ENCODE measurements at regions not wholly inside any gene's neighbourhood (a gene's known extent, or its start where the extent isn't known, plus 50 kb on each side); places are given as distances from the start of the nearest gene placed in this dataset.
"Not testable (repeated sequence)": the region's sequence is repeated elsewhere in the genome, so short reads cannot be mapped to it uniquely, and the experiment has no call there.

- DNase-seq (ENCODE audit: insufficient read length, low spot score) = no peak
- no peak for FAIRE-seq
Measured at GRCh38 chr7:13024121-13024674, 336.8 kb downstream of the ARL4A start.

GRCh38 chr7:13025043-13025442, 337.6 kb downstream of the ARL4A start:
- not testable (repeated sequence) for FAIRE-seq; DNase-seq (ENCODE audit: insufficient read length, low spot score)

GRCh38 chr7:13027321-13027720, 339.9 kb downstream of the ARL4A start:
- no peak for DNase-seq (ENCODE audit: insufficient read length, low spot score)
- FAIRE-seq = no peak

- no peak for DNase-seq (ENCODE audit: insufficient read length, low spot score)
- no peak for FAIRE-seq
Measured at GRCh38 chr7:13028036-13028824, 340.8 kb downstream of the ARL4A start.

- no peak for FAIRE-seq
Measured at GRCh38 chr7:13028825-13029099, 341.3 kb downstream of the ARL4A start.

GRCh38 chr7:13031468-13031867, 344.0 kb downstream of the ARL4A start:
- no peak for DNase-seq (ENCODE audit: insufficient read length, low spot score)
- FAIRE-seq = no peak

More at GRCh38 chr7:13028825-13029099, 341.3 kb downstream of the ARL4A start:
- DNase-seq (ENCODE audit: insufficient read length, low spot score) = no peak

- DNase-seq (ENCODE audit: insufficient read length, low spot score) = no peak
- no peak for FAIRE-seq
Measured at GRCh38 chr7:13032084-13032483, 344.7 kb downstream of the ARL4A start.

GRCh38 chr7:13032576-13032975, 345.1 kb downstream of the ARL4A start:
- FAIRE-seq (no peak), DNase-seq (ENCODE audit: insufficient read length, low spot score) (no peak)

GRCh38 chr7:13034693-13035092, 347.3 kb downstream of the ARL4A start:
- no peak for FAIRE-seq
- no peak for DNase-seq (ENCODE audit: insufficient read length, low spot score)

GRCh38 chr7:13035233-13035632, 347.8 kb downstream of the ARL4A start:
- DNase-seq (ENCODE audit: insufficient read length, low spot score) (no peak), FAIRE-seq (no peak)

GRCh38 chr7:13036256-13036780, 348.9 kb downstream of the ARL4A start:
- no peak for FAIRE-seq

GRCh38 chr7:13037216-13037615, 349.8 kb downstream of the ARL4A start:
- no peak for FAIRE-seq
- DNase-seq (ENCODE audit: insufficient read length, low spot score) = no peak

More at GRCh38 chr7:13036256-13036780, 348.9 kb downstream of the ARL4A start:
- DNase-seq (ENCODE audit: insufficient read length, low spot score) = no peak

- no peak for FAIRE-seq
- no peak for DNase-seq (ENCODE audit: insufficient read length, low spot score)
Measured at GRCh38 chr7:13041368-13041988, 354.0 kb downstream of the ARL4A start.

GRCh38 chr7:13042605-13043236, 355.3 kb downstream of the ARL4A start:
- FAIRE-seq (no peak), DNase-seq (ENCODE audit: insufficient read length, low spot score) (no peak)

GRCh38 chr7:13044309-13044708, 356.9 kb downstream of the ARL4A start:
- FAIRE-seq (no peak), DNase-seq (ENCODE audit: insufficient read length, low spot score) (no peak)

GRCh38 chr7:13047061-13047460, 359.6 kb downstream of the ARL4A start:
- DNase-seq (ENCODE audit: insufficient read length, low spot score) = no peak
- FAIRE-seq = no peak

GRCh38 chr7:13049946-13050345, 362.5 kb downstream of the ARL4A start:
- DNase-seq (ENCODE audit: insufficient read length, low spot score) (no peak), FAIRE-seq (no peak)

GRCh38 chr7:13050703-13051102, 363.3 kb downstream of the ARL4A start:
- DNase-seq (ENCODE audit: insufficient read length, low spot score) (peak; percentile 17), FAIRE-seq (no peak)

- DNase-seq (ENCODE audit: insufficient read length, low spot score) (no peak), FAIRE-seq (no peak)
Measured at GRCh38 chr7:13055732-13056368, 368.4 kb downstream of the ARL4A start.

GRCh38 chr7:13057462-13058200, 370.2 kb downstream of the ARL4A start:
- no peak for FAIRE-seq
- DNase-seq (ENCODE audit: insufficient read length, low spot score) = no peak

Data from HTR-8/SVneo (cell line).